ENCODE measurements at regions not wholly inside any gene's neighbourhood (a gene's known extent, or its start where the extent isn't known, plus 50 kb on each side); places are given as distances from the start of the nearest gene placed in this dataset.

DNA sequence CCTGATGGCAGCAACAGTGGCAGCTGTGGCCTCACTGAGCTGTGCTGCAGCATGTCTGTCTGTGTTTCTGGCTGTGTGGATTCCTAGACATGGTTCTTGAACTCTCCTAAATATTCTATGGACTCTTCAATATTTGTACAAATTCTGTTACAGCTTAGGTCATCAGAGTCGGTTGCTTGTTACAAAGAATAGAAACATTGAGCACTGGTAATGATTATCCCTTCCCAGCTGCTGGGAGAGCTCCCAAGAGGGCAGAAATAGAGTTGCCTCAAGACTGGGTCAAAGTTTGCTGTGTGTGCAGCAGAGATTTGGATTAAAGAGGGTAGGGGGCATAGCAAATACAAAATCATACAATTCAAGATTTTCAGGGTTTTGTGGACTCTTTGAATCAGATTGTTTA, 337.1 kb upstream of the AKR1E2 start:
- TF ChIP-seq JUND (IDR thresholded peaks at IDR 0.05), result no peak
- TF ChIP-seq TAF1 (conservative IDR thresholded peaks at IDR 0.05), result no peak
- no peak for TF ChIP-seq FOXA1 (IDR thresholded peaks at IDR 0.05)
- no peak for TF ChIP-seq SP1 (IDR thresholded peaks at IDR 0.05)
- TF ChIP-seq EGR1 (IDR thresholded peaks at IDR 0.05; ENCODE audit: low read depth in 2 of 2), result no peak
- TF ChIP-seq GABPA (IDR thresholded peaks at IDR 0.05 in 1 of 2, conservative IDR thresholded peaks at IDR 0.05 in 1 of 2), result no peak
- no peak for TF ChIP-seq RAD21 (IDR thresholded peaks at IDR 0.05)
- TF ChIP-seq, protein P1, sequence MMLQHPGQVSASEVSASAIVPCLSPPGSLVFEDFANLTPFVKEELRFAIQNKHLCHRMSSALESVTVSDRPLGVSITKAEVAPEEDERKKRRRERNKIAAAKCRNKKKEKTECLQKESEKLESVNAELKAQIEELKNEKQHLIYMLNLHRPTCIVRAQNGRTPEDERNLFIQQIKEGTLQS (IDR thresholded peaks at IDR 0.05), result no peak
- no peak for TF ChIP-seq FOXA2 (IDR thresholded peaks at IDR 0.05)
- no peak for TF ChIP-seq RXRA (IDR thresholded peaks at IDR 0.05)
- no peak for TF ChIP-seq HNF4G (IDR thresholded peaks at IDR 0.05)
- TF ChIP-seq, protein P2, sequence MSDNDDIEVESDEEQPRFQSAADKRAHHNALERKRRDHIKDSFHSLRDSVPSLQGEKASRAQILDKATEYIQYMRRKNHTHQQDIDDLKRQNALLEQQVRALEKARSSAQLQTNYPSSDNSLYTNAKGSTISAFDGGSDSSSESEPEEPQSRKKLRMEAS (IDR thresholded peaks at IDR 0.05), result no peak
- TF ChIP-seq CTCF (IDR thresholded peaks at IDR 0.05; ENCODE audit: low read depth, low read length, missing input control), result no peak
- Histone ChIP-seq H3K36me3 (ENCODE audit: control insufficient read depth in 4 of 4, insufficient read depth in 3 of 4, low read depth in 1 of 4, low read length in 3 of 4) (no peaks in the 10 kb centered on the region), H3K9ac (ENCODE audit: low read depth in 1 of 2, low read length in 2 of 2) (no peak overlapping the region), H3K4me1 (ENCODE audit: control insufficient read depth in 4 of 4, insufficient read depth in 4 of 4, low read length in 3 of 4) (no peaks in the 10 kb centered on the region), H3K9me3 (ENCODE audit: control insufficient read depth in 4 of 4, low read length in 3 of 4) (peaks cover 0 to 5% (median 0%) of the 10 kb centered on the region in 4 donors), H3K27ac (ENCODE audit: low read depth in 1 of 2, low read length in 2 of 2) (no peak overlapping the region), H3K4me3 (ENCODE audit: low read depth in 1 of 3, low read length in 3 of 3) (no peak overlapping the region), H3K27me3 (ENCODE audit: control insufficient read depth in 4 of 4, insufficient read depth in 4 of 4, low read length in 3 of 4) (no peaks in the 10 kb centered on the region)
- WGBS, result 24% methylated on average over 1 of the region's 1 CpG
- DNase-seq (ENCODE audit: low spot score), result no peak

DNA sequence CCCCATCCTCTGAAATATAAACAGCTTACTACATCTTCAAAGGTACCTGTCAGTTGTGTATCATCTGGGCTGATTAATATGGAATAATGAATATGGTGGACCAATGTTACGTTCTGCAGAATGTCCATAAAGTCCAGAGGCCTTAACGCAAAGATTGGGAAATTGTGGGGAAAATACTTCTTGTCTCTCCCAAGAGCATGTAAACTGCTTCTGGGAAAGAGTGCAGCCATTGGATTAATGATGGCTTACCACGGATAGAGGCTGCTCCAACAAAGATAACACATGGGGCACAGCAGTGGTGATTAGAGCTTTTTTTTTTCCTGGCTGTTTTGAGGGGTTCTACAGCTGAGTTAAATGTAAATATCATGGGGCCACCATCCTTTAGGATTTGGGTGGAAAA, 340.4 kb upstream of the AKR1E2 start:
- 83% methylated on average over 3 of the region's 3 CpGs for WGBS
- no peaks in the 10 kb centered on the region for H3K36me3 ChIP-seq (ENCODE audit: control insufficient read depth in 4 of 4, insufficient read depth in 3 of 4, low read depth in 1 of 4, low read length in 3 of 4)

More for the DNA sequence above, 340.4 kb upstream of the AKR1E2 start:
- Histone ChIP-seq H3K4me3 (ENCODE audit: low read depth in 1 of 3, low read length in 3 of 3) (no peak overlapping the region), H3K27me3 (ENCODE audit: control insufficient read depth in 4 of 4, insufficient read depth in 4 of 4, low read length in 3 of 4) (no peaks in the 10 kb centered on the region), H3K9me3 (ENCODE audit: control insufficient read depth in 4 of 4, low read length in 3 of 4) (no peaks in the 10 kb centered on the region), H3K27ac (ENCODE audit: low read depth in 1 of 2, low read length in 2 of 2) (no peak overlapping the region), H3K4me1 (ENCODE audit: control insufficient read depth in 4 of 4, insufficient read depth in 4 of 4, low read length in 3 of 4) (no peaks in the 10 kb centered on the region), H3K9ac (ENCODE audit: low read depth in 1 of 2, low read length in 2 of 2) (no peak overlapping the region)
- TF ChIP-seq SP1 (IDR thresholded peaks at IDR 0.05) (no peak), EGR1 (IDR thresholded peaks at IDR 0.05; ENCODE audit: low read depth in 2 of 2) (no peak), YY1 (IDR thresholded peaks at IDR 0.05) (no peak), REST (IDR thresholded peaks at IDR 0.05) (no peak), HNF4G (IDR thresholded peaks at IDR 0.05) (no peak), FOXA2 (IDR thresholded peaks at IDR 0.05) (no peak), RAD21 (IDR thresholded peaks at IDR 0.05) (no peak), TAF1 (conservative IDR thresholded peaks at IDR 0.05) (no peak), HNF4A (conservative IDR thresholded peaks at IDR 0.05) (no peak), NR2F2 (IDR thresholded peaks at IDR 0.05) (no peak)
- TF ChIP-seq, protein P1 (IDR thresholded peaks at IDR 0.05), result no peak
- no peak for DNase-seq (ENCODE audit: low spot score)

All from liver (tissue), 8 donors.